ENCODE measurements at regions not wholly inside any gene's neighbourhood (a gene's known extent, or its start where the extent isn't known, plus 50 kb on each side); places are given as distances from the start of the nearest gene placed in this dataset.
"Not testable (repeated sequence)": the region's sequence is repeated elsewhere in the genome, so short reads cannot be mapped to it uniquely, and the experiment has no call there.

DNA sequence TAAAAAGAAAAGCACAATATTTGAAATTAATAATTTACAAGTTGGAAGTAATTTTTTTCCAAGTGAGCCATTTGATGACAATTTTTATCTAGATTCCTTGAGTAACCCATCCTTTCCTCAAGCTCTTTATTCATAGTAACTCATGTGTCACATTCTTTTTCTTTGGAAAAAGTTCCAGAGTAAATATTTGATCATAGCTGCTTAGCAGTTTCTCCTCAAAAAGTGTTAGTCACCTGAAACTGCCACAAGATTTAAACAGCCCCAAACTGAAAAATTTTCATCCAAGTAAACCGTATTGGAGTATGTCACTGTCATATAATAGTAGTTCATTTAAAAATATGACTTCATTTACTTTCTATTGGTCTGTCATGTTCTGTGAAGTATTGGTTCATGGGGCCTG is 94.6 kb upstream of the CASK start:
- Mint-ChIP-seq H3K36me3 (ENCODE audit: low read depth) (no peaks in the 10 kb centered on the region), H3K27ac (no peak overlapping the region), H3K4me3 (no peak overlapping the region), H3K27me3 (no peaks in the 10 kb centered on the region), H3K9me3 (no peaks in the 10 kb centered on the region), H3K4me1 (peaks cover 2% of the 10 kb centered on the region)
- POLR2A ChIA-PET, result no interaction called here
- DNase-seq (no peak), ATAC-seq (ENCODE audit: low read depth) (no peak)
- TF ChIP-seq, protein P1, sequence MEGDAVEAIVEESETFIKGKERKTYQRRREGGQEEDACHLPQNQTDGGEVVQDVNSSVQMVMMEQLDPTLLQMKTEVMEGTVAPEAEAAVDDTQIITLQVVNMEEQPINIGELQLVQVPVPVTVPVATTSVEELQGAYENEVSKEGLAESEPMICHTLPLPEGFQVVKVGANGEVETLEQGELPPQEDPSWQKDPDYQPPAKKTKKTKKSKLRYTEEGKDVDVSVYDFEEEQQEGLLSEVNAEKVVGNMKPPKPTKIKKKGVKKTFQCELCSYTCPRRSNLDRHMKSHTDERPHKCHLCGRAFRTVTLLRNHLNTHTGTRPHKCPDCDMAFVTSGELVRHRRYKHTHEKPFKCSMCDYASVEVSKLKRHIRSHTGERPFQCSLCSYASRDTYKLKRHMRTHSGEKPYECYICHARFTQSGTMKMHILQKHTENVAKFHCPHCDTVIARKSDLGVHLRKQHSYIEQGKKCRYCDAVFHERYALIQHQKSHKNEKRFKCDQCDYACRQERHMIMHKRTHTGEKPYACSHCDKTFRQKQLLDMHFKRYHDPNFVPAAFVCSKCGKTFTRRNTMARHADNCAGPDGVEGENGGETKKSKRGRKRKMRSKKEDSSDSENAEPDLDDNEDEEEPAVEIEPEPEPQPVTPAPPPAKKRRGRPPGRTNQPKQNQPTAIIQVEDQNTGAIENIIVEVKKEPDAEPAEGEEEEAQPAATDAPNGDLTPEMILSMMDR (IDR thresholded peaks at IDR 0.05), result no peak
- CTCF ChIA-PET, result no interaction called here
- intact Hi-C loops (cut with micrococcal nuclease), result no loop called here

DNA sequence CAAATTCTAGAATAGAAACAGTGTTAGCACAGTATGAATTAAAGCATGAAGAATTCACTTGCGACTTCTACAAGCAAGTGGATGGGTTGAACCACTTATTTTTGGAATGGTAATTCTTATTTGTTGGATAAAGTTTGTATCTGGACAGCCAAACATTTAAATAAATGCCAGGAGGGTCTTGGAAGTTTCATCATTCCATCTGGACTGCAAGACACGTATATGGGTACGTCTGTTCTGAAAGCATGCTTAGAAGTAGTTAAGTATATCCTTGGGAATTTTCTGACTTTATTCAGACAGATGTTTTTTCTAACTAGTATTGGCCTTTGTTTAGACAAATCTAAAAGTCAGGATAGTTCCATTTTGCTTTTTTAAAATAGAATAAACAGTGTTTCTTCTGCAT is 77.5 kb upstream of the CASK start:
- H3K27me3 Mint-ChIP-seq, result peaks cover 3% of the 10 kb centered on the region
- H3K9me3 Mint-ChIP-seq, result no peaks in the 10 kb centered on the region
- ChIA-PET POLR2A (no interaction called here), CTCF (no interaction called here)
- H3K36me3 Mint-ChIP-seq (ENCODE audit: low read depth), result no peaks in the 10 kb centered on the region
- TF ChIP-seq, protein P1 (IDR thresholded peaks at IDR 0.05), result no peak
- H3K4me1 Mint-ChIP-seq, result no peaks in the 10 kb centered on the region
- H3K4me3 Mint-ChIP-seq, result no peak overlapping the region
- intact Hi-C loops (cut with micrococcal nuclease), result no loop called here
- no peak overlapping the region for H3K27ac Mint-ChIP-seq
- no peak for ATAC-seq (ENCODE audit: low read depth)
- no peak for DNase-seq

DNA sequence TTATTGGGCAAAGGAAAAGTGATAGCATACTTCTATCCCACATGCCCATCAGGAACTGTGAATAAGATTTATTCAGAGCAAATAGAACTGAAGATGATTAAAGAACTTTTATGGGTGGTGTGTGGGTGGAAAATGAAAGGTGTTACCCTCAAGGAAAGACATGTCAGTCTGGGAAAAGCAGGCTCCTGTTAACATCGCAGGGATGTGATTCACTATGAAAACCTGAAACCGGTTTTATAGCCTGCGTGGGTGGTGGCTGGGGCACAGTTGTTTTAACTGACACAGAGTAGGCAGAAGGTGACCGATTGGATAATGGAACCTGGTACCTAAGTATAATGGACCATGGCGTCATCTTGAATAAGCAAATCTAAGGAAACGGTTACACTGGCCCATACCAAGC is 61.3 kb upstream of the CASK start:
- Mint-ChIP-seq H3K4me1 (peaks cover 6% of the 10 kb centered on the region), H3K9me3 (peaks cover 2% of the 10 kb centered on the region), H3K27ac (no peak overlapping the region), H3K4me3 (no peak overlapping the region), H3K36me3 (ENCODE audit: low read depth) (no peaks in the 10 kb centered on the region), H3K27me3 (peaks cover 9% of the 10 kb centered on the region)
- ATAC-seq (ENCODE audit: low read depth), result no peak
- intact Hi-C loops (cut with micrococcal nuclease), result no loop called here
- ChIA-PET CTCF (no interaction called here), POLR2A (no interaction called here)
- no peak for DNase-seq
- TF ChIP-seq, protein P1 (IDR thresholded peaks at IDR 0.05), result no peak

DNA sequence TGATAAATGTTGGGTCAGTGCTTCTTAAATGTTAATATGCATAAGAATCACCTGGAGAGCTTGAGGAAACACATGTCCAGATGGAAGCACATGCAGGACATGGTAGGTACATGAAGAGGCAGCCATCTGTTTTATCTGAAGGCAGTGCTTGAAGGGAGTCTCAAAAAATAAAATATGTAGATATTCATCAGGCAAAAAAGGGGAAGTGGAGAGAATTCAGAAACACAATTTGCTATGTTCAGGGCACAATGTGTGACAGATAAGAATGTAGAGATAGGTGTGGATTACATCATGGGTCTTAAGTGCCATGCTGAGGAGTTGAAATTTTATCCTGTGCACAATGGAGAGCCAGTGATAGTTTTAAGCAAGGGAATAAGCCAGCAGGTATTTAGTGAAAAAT is 59.6 kb upstream of the CASK start:
- no peak overlapping the region for H3K4me3 Mint-ChIP-seq
- peaks cover 9% of the 10 kb centered on the region for H3K27me3 Mint-ChIP-seq
- H3K27ac Mint-ChIP-seq, result no peak overlapping the region
- ChIA-PET POLR2A (no interaction called here), CTCF (no interaction called here)
- H3K4me1 Mint-ChIP-seq, result peaks cover 6% of the 10 kb centered on the region
- peaks cover 2% of the 10 kb centered on the region for H3K9me3 Mint-ChIP-seq
- no peaks in the 10 kb centered on the region for H3K36me3 Mint-ChIP-seq (ENCODE audit: low read depth)
- intact Hi-C loops (cut with micrococcal nuclease), result no loop called here
- no peak for DNase-seq
- no peak for ATAC-seq (ENCODE audit: low read depth)
- TF ChIP-seq, protein P1 (IDR thresholded peaks at IDR 0.05), result no peak

DNA sequence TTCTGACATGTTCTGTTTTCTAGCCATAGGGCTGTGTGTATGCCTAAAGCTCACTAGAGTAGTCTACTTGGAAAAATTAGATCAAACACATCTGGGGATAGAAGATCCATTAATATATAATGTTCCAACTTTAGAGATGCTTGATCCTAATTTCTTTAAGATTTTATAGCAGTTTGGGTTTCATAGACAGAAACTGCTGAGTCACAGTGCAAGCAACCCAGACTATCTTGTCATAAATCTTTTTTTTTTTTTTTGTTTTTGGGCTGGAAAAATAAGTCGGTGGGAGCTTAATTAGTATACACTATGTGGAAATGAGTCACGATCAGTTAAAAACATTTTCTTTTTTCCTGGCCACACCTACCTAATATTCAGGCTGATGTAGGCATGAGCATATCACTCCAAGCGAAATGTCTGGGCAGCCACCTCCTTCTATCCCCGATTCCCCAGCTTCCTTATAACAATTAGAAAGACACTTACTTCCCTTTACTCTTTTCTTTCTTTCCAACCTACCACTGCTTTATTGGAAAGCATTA is 58.2 kb upstream of the CASK start:
- Mint-ChIP-seq H3K9me3 (no peaks in the 10 kb centered on the region), H3K36me3 (ENCODE audit: low read depth) (no peaks in the 10 kb centered on the region), H3K4me1 (peaks cover 6% of the 10 kb centered on the region), H3K27me3 (peaks cover 4% of the 10 kb centered on the region), H3K4me3 (no peak overlapping the region), H3K27ac (no peak overlapping the region)
- TF ChIP-seq, protein P1 (IDR thresholded peaks at IDR 0.05), result no peak
- no peak for ATAC-seq (ENCODE audit: low read depth)
- POLR2A ChIA-PET, result no interaction called here
- CTCF ChIA-PET, result no interaction called here
- intact Hi-C loops (cut with micrococcal nuclease), result no loop called here
- no peak for DNase-seq

DNA sequence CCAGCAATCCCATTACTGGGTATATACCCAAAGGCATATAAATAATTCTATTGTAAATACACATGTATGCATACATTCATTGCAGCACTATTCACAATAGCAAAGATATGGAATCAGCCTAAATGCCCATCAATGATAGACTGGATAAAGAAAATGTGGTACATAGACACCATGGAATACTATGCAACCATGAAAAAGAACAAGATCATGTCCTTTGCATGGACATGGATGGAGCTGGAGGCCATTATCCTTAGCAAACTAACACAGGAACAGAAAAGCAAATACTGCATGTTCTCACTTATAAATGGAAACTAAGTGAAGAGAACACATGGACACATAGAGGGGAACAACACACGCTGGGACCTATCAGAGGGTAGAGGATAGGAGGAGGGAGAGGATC is 51.3 kb upstream of the CASK start:
- H3K9me3 Mint-ChIP-seq; DNase-seq; intact Hi-C loops (cut with micrococcal nuclease); H3K36me3 Mint-ChIP-seq (ENCODE audit: low read depth); H3K4me3 Mint-ChIP-seq; H3K27ac Mint-ChIP-seq; H3K27me3 Mint-ChIP-seq; POLR2A ChIA-PET; ATAC-seq (ENCODE audit: low read depth); CTCF ChIA-PET; H3K4me1 Mint-ChIP-seq: not testable (repeated sequence)

All from activated B cell treated with CpG ODN at 0.5 μM for 24 hours (primary cell).